Hematopoietic multipotent progenitor cell treated with erythropoietin and hydrocortisone succinate and interleukin-3 and kit ligand, for 17 days (in vitro differentiated cells): ENCODE measurements at regions not wholly inside any gene's neighbourhood (a gene's known extent, or its start where the extent isn't known, plus 50 kb on each side); places are given as distances from the start of the nearest gene placed in this dataset.
A peak's percentile ranks its signal among the peaks of the same experiment; 100 is the strongest.

Experiments
- DNase-seq: peaks from one replicate; pipeline ENCODE4 v3.0.0-alpha.2; 2015; ENCODE audit warnings: low spot score

DNA sequence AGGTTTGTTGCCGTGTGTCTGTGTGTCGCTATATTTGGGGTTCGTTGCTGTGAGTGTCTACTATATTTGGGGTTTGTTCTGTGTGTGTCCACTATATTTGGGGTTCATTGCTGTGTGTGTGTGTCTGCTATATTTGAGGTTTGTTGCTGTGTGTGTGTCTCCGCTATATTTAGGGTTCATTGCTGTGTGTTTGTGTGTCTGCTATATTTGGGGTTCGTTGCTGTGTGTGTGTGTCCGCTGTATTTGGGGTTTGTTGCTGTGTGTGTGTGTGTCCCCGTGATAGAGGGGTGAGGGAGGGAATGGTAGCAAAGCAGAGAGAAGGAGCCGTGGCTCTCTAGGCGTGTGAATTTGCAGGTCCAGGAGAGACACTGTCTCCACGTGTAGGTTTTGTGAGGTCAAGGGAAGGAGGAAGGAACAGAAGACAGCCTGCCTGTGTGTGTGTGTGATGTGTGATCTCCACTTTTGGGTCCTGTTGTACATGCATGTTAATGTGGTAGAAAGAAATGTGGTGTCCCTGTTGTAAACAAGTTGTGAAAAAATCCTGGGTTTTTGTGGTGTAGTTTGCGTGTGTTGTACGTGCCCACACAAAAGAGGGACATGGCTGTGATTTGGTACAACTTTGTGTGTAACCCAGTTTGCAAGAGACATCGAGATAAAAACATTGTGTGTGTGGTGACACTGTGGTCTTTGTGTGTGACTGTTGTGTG, 56.3 kb upstream of the ECE1 start:
- no peak for DNase-seq

DNA sequence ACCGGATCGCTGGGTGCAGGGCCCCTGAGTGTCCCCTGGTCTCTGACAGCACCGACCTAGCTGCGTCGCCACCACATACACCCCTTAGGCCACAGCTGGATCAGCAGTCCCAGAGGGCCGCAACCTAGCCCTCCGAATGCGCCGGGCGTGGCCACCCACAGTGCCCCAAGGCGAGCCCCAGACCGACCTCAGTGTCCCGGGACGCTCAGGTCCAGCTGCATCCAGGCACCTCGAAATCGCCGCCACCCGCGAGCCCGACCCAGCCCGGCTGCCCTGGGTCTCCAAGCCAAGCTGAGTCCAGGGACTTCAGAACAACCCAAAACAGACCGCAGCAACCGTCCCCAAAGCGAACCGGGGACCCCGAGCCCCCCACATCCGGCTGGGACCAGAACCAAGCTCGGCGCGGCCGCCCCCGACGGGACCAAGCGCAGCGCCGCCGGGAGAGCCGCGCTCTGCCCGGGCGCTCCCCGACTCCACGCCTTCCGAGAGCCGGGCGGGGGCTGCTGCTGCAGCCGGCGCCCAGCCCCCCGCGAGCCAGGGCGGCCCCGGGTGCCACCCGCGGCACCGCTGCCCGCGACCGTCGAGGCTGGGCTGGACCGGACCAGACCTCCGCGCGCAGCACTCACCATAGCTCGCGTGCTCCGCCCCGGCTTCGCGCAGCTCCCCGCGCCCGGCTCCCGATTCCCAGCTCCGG, 54.6 kb upstream of the ECE1 start:
- no peak for DNase-seq

DNA sequence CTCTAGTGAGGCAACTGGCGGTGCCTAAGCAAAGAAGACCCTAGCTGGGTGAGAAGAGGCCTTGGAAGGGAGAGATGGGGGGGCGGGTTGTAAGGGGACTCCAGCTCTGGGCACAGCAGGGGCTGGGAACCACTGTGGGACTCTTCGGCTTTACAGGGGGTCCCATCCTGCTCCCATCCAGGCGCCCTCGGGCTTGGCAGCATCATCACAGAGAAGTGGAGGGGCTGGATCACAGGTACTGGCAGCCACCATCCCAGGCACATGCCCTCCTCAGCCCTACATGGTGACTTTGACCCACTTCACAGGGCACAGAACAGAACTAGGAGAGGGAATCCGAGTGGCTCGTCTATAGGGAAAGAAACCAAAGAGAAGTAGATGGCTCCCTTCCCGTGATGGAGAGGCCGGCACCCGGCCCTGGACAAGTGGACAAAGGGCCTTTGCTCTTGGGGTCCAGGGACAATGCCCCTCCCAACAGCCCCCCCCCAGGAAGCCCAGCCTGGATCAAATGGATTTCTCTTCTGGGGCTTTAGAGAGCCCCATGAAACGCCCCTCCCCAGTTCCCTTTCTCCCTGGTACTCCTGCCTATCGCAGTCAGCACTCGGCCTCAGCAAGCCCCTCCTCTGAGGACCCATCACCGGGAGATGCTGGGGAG, 54.0 kb upstream of the ECE1 start:
- no peak for DNase-seq

DNA sequence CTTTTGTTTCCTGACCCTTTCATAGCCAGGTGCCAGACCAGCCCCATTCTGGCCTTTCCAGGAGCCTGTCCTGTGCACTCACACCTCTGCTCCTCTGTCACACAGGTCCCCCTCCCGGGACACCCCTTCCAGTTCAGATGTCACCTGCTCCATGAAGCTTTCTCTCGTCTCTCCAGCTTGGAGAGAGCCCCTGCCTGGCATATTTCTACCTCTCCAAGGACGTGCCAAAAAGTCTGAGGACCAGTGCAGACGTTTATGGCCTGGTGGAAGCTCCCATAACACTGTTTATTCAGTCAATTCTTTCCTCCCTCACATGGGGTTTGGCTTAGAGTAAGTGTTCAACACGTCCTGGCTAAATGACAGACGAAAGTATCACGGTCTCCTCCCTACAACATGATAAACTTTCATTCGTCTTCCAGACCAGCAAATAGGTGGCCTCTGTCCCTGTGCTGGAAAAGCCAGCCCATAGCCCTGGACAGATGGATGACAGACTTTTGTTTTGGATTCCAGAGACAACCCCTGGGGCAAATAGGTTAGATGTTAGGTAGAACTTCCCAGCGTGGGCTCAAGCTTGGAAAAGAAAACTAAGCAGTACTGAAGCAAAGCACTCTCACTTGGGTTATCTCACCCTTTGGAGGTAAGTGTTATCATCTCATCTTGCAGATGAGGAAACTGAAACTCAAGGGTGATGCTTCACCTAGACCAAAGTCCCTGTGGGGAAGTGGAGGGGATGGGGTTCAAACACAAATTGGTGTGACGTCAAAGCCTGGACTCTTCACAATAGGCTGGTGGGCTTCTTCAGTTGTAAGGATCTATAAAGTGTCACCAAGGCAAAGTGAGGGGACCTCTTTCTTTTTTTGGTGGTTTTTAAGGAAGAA, 52.9 kb upstream of the ECE1 start:
- no peak for DNase-seq

DNA sequence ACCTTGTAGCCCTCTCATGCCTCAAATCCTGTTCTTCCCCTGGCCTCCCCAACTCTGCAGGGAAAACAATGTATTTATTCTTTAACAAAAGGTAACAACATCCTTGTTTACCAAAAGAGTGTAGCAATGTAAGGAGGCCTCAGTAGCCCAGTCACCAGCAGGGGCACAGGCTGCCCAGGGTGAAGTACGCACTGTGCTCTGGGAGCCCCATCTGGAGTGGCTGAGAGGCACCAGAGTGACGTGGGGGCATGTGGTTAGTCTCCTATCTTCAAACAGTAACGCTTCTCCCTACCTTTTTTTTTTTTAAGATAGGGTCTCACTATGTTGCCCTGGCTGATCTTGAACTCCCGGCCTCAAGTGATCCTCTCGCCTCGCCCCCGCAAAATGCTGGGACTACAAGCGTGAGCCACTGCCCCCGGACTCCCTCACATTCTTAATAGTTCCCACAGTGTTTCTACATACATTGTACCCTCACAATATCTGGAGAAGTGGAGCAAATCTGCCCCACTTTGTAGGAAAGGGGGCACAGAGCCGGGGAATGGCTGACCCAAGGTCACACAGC, 51.3 kb upstream of the ECE1 start:
- DNase-seq: no peak

DNA sequence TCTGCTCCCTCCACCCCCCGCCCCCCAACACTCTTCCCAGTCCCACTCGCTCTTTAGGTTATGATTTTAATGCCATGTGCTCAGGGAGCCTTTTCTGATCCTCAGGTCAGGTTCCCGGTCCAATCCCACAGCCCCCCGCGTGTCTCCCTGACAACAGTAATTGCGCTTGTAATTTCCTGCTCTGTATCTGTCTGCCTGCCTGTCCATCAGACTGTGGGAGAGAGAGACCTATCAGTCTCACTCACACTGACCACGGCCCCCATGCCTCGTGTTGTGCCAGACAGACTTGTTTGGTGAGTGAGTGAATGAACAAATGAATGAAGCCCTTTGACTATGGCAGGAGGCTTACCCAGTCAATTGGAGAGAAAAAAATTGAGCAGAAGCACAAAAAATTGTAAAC, 50.8 kb upstream of the ECE1 start:
- no peak for DNase-seq

DNA sequence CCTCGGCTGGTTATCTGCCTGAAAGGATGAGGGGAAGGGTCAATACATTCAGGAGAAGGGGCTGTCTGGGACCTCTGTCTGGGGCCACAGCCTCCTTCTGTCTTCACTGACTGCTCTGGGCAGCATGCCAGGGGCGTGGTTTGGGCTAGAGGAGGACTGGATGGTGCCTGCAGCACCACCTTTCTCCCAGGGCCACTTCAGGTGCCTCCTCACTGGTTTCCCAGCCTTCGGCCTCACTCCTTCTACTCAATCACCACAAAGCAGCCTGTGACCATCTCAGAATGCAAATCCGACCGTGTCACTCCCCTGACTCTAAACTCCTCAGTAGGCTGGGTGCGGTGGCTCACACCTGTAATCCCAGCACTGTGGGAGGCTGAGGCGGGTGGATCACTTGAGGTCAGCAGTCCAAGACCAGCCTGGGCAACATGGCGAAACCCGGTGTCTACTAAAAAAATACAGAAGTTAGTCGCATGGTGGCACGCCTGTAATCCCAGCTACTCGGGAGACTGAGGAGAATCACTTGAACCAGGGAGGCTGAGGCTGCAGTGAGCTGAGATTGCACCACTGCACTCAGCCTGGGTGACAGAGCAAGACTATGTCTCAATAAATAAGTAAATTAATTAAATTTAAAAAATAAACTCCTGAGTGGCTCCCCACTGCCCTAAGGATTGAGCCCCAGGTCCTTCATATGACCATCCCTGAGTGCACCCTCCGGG, 50.1 kb upstream of the ECE1 start:
- peak; percentile 70 for DNase-seq
